Keratinocyte (primary cell): ENCODE measurements at regions not wholly inside any gene's neighbourhood (a gene's known extent, or its start where the extent isn't known, plus 50 kb on each side); places are given as distances from the start of the nearest gene placed in this dataset.

Source experiments
- DNase-seq: peaks from one replicate; pipeline ENCODE4 v3.0.0-alpha.2; 2011; ENCODE audit warnings: low read depth, missing footprints, low spot score
- FAIRE-seq: peaks from 2 replicates; lab custom pipeline; 2011; peaks lifted over from hg19 to GRCh38; lab: Jason Lieb, UNC
- H2AFZ ChIP-seq: 2 replicates; pipeline ENCODE4 v1.6.0; 2012; ENCODE audit warnings: low read length, control low read depth, inconsistent platforms; ENCODE audit not compliant: control insufficient read depth
- H3K27ac ChIP-seq: 2 replicates; pipeline ENCODE4 v1.5.1; 2011; ENCODE audit warnings: low read length; ENCODE audit not compliant: control insufficient read depth, insufficient read depth
- H3K27me3 ChIP-seq: 3 replicates; pipeline ENCODE4 v1.6.0; 2011; ENCODE audit warnings: low read length; ENCODE audit not compliant: control insufficient read depth, insufficient read depth; ENCODE audit errors: extremely low read depth
- H3K36me3 ChIP-seq, 2 experiments: 2 replicates in 1 of 2; 3 replicates in 1 of 2; pipeline ENCODE4 v1.5.1; 2011; ENCODE audit warnings: low read length in 2 of 2, mild to moderate bottlenecking in 1 of 2; ENCODE audit not compliant: control insufficient read depth in 2 of 2, insufficient read depth in 2 of 2; ENCODE audit errors: extremely low read depth in 1 of 2
- H3K4me1 ChIP-seq: 3 replicates; pipeline ENCODE4 v1.5.1; 2011; ENCODE audit warnings: low read length; ENCODE audit not compliant: control insufficient read depth, insufficient read depth; ENCODE audit errors: extremely low read depth
- H3K4me2 ChIP-seq: 3 replicates; pipeline ENCODE4 v1.6.0; 2011; ENCODE audit warnings: low read depth, low read length; ENCODE audit not compliant: control insufficient read depth, insufficient read depth; ENCODE audit errors: extremely low read depth
- H3K4me3 ChIP-seq, 3 experiments: fragments of 200-600 bp in 1 of 3; sonication (generic) in 1 of 3; 2 replicates in 2 of 3; 3 replicates in 1 of 3; pipeline ENCODE4 v1.5.1; 2011 to 2016; ENCODE audit warnings: low read length in 3 of 3, mild to moderate bottlenecking in 3 of 3, control low read depth in 2 of 3, inconsistent platforms in 1 of 3, low read depth in 1 of 3, mixed read lengths in 1 of 3, mixed run types in 1 of 3, moderate library complexity in 1 of 3; ENCODE audit not compliant: control insufficient read depth in 2 of 3, insufficient read depth in 2 of 3; ENCODE audit errors: extremely low read depth in 1 of 3
- H3K79me2 ChIP-seq: 2 replicates; pipeline ENCODE4 v1.6.0; 2012; ENCODE audit warnings: low read length; ENCODE audit not compliant: control insufficient read depth, insufficient read depth
- H3K9ac ChIP-seq: 3 replicates; pipeline ENCODE4 v1.6.0; 2011; ENCODE audit warnings: low read length; ENCODE audit not compliant: control insufficient read depth, insufficient read depth; ENCODE audit errors: extremely low read depth
- H3K9me1 ChIP-seq: 3 replicates; pipeline ENCODE4 v1.6.0; 2011; ENCODE audit warnings: low read length; ENCODE audit not compliant: control insufficient read depth, insufficient read depth; ENCODE audit errors: extremely low read depth
- H3K9me3 ChIP-seq: 2 replicates; pipeline ENCODE4 v1.5.1; 2012; ENCODE audit warnings: low read depth, low read length; ENCODE audit not compliant: control insufficient read depth
- H4K20me1 ChIP-seq: 3 replicates; pipeline ENCODE4 v1.6.0; 2011; ENCODE audit warnings: low read length; ENCODE audit not compliant: control insufficient read depth, insufficient read depth; ENCODE audit errors: extremely low read depth
- EZH2 ChIP-seq: IDR thresholded peaks from one replicate; pipeline ENCODE4 v1.6.1; 2012; ENCODE audit warnings: inconsistent platforms, mild to moderate bottlenecking, low read length, moderate library complexity
- dilution Hi-C: fragments of 300-500 bp; cut with MboI; formaldehyde crosslinking; loops from one replicate; pipeline ENCODE4 v1.7.0; 2020; ENCODE audit warnings: low sequenced_read_pairs; ENCODE audit not compliant: extremely low pct_ligation_motif_present
- TF ChIP-seq, protein P1 (sequence below), 3 experiments: IDR thresholded peaks in 1 of 3; conservative IDR thresholded peaks in 1 of 3; optimal IDR thresholded peaks in 1 of 3; 2 replicates in 2 of 3; 3 replicates in 1 of 3; pipeline versions ENCODE3 to v1.5.1; 2011; ENCODE audit warnings: low read length in 3 of 3, mild to moderate bottlenecking in 3 of 3, moderate library complexity in 2 of 3, control low read depth in 1 of 3, inconsistent platforms in 1 of 3; ENCODE audit not compliant: insufficient read depth in 2 of 3; ENCODE audit errors: extremely low read depth in 1 of 3

DNA sequence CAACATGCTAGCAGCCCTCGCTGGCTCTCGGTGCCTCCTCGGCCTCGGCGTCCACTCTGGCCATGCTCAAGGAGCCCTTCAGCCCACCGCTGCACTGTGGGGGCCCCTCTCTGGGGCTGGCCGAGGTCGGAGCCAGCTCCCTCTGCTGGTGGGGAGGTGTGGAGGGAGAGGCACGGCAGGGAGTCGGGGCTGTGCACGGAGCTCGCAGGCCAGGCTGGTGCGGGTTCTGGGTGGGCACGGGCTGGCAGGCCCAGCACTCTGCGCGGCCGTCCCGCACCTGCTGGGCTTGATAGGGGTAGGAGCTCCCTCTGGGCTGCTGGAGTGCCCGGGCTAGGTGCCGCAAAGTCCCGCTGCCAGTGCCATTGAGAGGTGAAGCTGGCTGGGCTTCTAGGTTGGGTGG, 251.0 kb downstream of the SQOR start:
- H2AFZ ChIP-seq: no peak overlapping the region
- TF ChIP-seq EZH2: no peak
- TF ChIP-seq, protein P1, sequence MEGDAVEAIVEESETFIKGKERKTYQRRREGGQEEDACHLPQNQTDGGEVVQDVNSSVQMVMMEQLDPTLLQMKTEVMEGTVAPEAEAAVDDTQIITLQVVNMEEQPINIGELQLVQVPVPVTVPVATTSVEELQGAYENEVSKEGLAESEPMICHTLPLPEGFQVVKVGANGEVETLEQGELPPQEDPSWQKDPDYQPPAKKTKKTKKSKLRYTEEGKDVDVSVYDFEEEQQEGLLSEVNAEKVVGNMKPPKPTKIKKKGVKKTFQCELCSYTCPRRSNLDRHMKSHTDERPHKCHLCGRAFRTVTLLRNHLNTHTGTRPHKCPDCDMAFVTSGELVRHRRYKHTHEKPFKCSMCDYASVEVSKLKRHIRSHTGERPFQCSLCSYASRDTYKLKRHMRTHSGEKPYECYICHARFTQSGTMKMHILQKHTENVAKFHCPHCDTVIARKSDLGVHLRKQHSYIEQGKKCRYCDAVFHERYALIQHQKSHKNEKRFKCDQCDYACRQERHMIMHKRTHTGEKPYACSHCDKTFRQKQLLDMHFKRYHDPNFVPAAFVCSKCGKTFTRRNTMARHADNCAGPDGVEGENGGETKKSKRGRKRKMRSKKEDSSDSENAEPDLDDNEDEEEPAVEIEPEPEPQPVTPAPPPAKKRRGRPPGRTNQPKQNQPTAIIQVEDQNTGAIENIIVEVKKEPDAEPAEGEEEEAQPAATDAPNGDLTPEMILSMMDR (optimal IDR thresholded peaks at IDR 0.05 in 1 of 3, IDR thresholded peaks at IDR 0.05 in 1 of 3, conservative IDR thresholded peaks at IDR 0.05 in 1 of 3; ENCODE audit: extremely low read depth in 1 of 3, insufficient read depth in 2 of 3, low read length in 3 of 3): no peak
- dilution Hi-C loops: no loop called here

DNA sequence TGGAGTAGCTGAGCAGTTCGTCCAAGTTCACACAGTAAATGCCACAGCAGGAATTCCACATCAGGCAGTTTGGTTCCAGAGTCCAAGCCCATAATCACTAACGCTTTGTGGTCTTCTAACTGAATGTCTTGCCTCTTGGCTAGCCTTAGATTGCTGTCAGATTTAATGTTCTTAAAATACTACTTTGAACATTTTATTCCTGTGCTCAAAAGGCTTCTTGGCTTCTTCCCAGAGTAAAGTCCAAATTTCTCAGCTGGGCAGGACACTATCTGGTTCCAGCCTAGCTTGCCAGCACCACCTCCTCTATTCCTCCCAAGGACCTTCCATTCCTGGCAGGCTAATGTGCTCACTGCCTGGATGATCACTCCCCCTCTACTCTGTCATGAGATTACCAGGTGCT, 256.9 kb downstream of the SQOR start:
- Histone ChIP-seq H3K9ac (no peak overlapping the region), H3K4me1 (no peaks in the 10 kb centered on the region), H3K9me3 (no peaks in the 10 kb centered on the region), H3K79me2 (no peaks in the 10 kb centered on the region), H3K27ac (no peak overlapping the region), H2AFZ (no peak overlapping the region), H3K27me3 (no peaks in the 10 kb centered on the region), H3K4me2 (no peak overlapping the region), H3K9me1 (no peaks in the 10 kb centered on the region), H4K20me1 (no peaks in the 10 kb centered on the region), H3K4me3 (no peak overlapping the region), H3K36me3 (no peaks in the 10 kb centered on the region)
- DNase-seq: no peak
- dilution Hi-C loops: no loop called here
- FAIRE-seq: no peak
- TF ChIP-seq EZH2: no peak
- TF ChIP-seq, protein P1 (optimal IDR thresholded peaks at IDR 0.05 in 1 of 3, IDR thresholded peaks at IDR 0.05 in 1 of 3, conservative IDR thresholded peaks at IDR 0.05 in 1 of 3; ENCODE audit: extremely low read depth in 1 of 3, insufficient read depth in 2 of 3, low read length in 3 of 3): no peak

More for the DNA sequence above, 251.0 kb downstream of the SQOR start:
- H3K27me3 ChIP-seq: no peaks in the 10 kb centered on the region
- FAIRE-seq: no peak
- no peaks in the 10 kb centered on the region for H3K36me3 ChIP-seq
- no peaks in the 10 kb centered on the region for H3K79me2 ChIP-seq
- no peaks in the 10 kb centered on the region for H3K4me1 ChIP-seq
- H3K27ac ChIP-seq: no peak overlapping the region
- DNase-seq: no peak
- H3K9me3 ChIP-seq: no peaks in the 10 kb centered on the region
- no peak overlapping the region for H3K4me3 ChIP-seq
- no peaks in the 10 kb centered on the region for H3K9me1 ChIP-seq
- no peaks in the 10 kb centered on the region for H4K20me1 ChIP-seq
- H3K9ac ChIP-seq: no peak overlapping the region
- no peak overlapping the region for H3K4me2 ChIP-seq
